MM.1S (cell line): ENCODE measurements at regions not wholly inside any gene's neighbourhood (a gene's known extent, or its start where the extent isn't known, plus 50 kb on each side); places are given as distances from the start of the nearest gene placed in this dataset.
"Not testable (repeated sequence)": the region's sequence is repeated elsewhere in the genome, so short reads cannot be mapped to it uniquely, and the experiment has no call there.

Experiments
- DNase-seq: peaks from one replicate; pipeline ENCODE4 v3.0.0-alpha.2; 2015
- H2AFZ ChIP-seq: fragments of 300-600 bp; sonication (generic); 2 replicates; pipeline ENCODE4 v1.6.0; 2016; ENCODE audit warnings: antibody characterized with exemption, low read length
- H3F3A ChIP-seq: fragments of 300-600 bp; sonication (generic); 2 replicates; pipeline ENCODE4 v1.6.1; 2016; ENCODE audit warnings: mild to moderate bottlenecking, antibody characterized with exemption, low read length, moderate library complexity, mixed read lengths; ENCODE audit not compliant: insufficient read depth
- H3K27ac ChIP-seq: fragments of 300-600 bp; sonication (generic); 2 replicates; pipeline ENCODE4 v1.5.1; 2016; ENCODE audit warnings: mild to moderate bottlenecking, low read length
- H3K27me3 ChIP-seq: fragments of 300-600 bp; sonication (generic); replicated peaks from 2 replicates; pipeline ENCODE4 v1.6.0; 2016; ENCODE audit warnings: low read length; ENCODE audit not compliant: insufficient read depth
- H3K36me3 ChIP-seq: fragments of 300-600 bp; sonication (generic); replicated peaks from 2 replicates; pipeline ENCODE4 v1.6.1; 2016; ENCODE audit warnings: mild to moderate bottlenecking, low read length, mixed read lengths; ENCODE audit not compliant: insufficient read depth
- H3K4me1 ChIP-seq: fragments of 300-600 bp; sonication (generic); 2 replicates; pipeline ENCODE4 v1.6.1; 2016; ENCODE audit warnings: low read length, mixed read lengths
- H3K4me2 ChIP-seq: fragments of 300-600 bp; sonication (generic); 2 replicates; pipeline ENCODE4 v1.6.0; 2016; ENCODE audit warnings: low read depth, low read length
- H3K4me3 ChIP-seq: fragments of 300-600 bp; sonication (generic); 2 replicates; pipeline ENCODE4 v1.5.1; 2016; ENCODE audit warnings: low read length, mixed read lengths
- H3K79me2 ChIP-seq: fragments of 300-600 bp; sonication (generic); 2 replicates; pipeline ENCODE4 v1.6.1; 2016; ENCODE audit warnings: mixed run types, low read length, mixed read lengths
- H3K9ac ChIP-seq: fragments of 300-600 bp; sonication (generic); 2 replicates; pipeline ENCODE4 v1.6.1; 2016; ENCODE audit warnings: low read length, mixed read lengths
- H3K9me2 ChIP-seq: fragments of 300-600 bp; sonication (generic); replicated peaks from 2 replicates; pipeline ENCODE4 v1.6.1; 2016; ENCODE audit warnings: mild to moderate bottlenecking, low read length, mixed read lengths; ENCODE audit not compliant: insufficient read depth
- H3K9me3 ChIP-seq: fragments of 300-600 bp; sonication (generic); replicated peaks from 2 replicates; pipeline ENCODE4 v1.6.1; 2016; ENCODE audit warnings: mild to moderate bottlenecking, low read length, mixed read lengths; ENCODE audit not compliant: insufficient read depth
- H4K20me1 ChIP-seq: fragments of 300-600 bp; sonication (generic); 2 replicates; pipeline ENCODE4 v1.6.1; 2016; ENCODE audit warnings: mild to moderate bottlenecking, low read length, moderate library complexity, mixed read lengths; ENCODE audit not compliant: insufficient read depth
- EZH2 ChIP-seq: fragments of 300-600 bp; sonication (generic); optimal IDR thresholded peaks from 2 replicates; pipeline ENCODE3; 2017; ENCODE audit warnings: low read depth, mild to moderate bottlenecking, antibody characterized with exemption, low read length, mixed read lengths
- EZH2phosphoT487 ChIP-seq: fragments of 300-600 bp; sonication (generic); IDR thresholded peaks from 2 replicates; pipeline ENCODE4 v1.6.1; 2018; ENCODE audit warnings: antibody characterized with exemption, low read length
- TF ChIP-seq, protein P1 (sequence below): fragments of 300-600 bp; sonication (generic); IDR thresholded peaks from 2 replicates; pipeline ENCODE4 v1.5.1; 2016; ENCODE audit warnings: antibody characterized with exemption, low read length, mixed read lengths

DNA sequence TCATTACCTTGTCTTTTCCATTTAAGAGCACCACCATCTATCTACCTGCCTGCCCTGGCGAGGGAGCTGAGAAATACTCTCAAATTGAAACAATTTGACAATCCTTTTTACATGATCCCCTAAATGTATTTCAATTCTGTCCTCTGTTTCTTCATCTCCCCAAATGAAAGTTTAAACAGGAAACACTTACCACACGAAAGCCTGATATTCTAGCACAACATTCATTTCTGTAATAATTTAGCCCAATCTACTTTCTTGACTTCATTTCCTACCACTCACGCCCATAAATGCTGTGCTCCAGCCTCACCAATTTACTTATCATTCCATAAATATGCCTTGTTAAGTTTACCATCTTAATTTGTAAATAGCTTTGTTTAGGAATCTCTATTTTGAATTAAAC is 89.8 kb upstream of the MS4A8 start:
- no peak for TF ChIP-seq EZH2
- TF ChIP-seq, protein P1, sequence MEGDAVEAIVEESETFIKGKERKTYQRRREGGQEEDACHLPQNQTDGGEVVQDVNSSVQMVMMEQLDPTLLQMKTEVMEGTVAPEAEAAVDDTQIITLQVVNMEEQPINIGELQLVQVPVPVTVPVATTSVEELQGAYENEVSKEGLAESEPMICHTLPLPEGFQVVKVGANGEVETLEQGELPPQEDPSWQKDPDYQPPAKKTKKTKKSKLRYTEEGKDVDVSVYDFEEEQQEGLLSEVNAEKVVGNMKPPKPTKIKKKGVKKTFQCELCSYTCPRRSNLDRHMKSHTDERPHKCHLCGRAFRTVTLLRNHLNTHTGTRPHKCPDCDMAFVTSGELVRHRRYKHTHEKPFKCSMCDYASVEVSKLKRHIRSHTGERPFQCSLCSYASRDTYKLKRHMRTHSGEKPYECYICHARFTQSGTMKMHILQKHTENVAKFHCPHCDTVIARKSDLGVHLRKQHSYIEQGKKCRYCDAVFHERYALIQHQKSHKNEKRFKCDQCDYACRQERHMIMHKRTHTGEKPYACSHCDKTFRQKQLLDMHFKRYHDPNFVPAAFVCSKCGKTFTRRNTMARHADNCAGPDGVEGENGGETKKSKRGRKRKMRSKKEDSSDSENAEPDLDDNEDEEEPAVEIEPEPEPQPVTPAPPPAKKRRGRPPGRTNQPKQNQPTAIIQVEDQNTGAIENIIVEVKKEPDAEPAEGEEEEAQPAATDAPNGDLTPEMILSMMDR = no peak
- TF ChIP-seq EZH2phosphoT487 = no peak
- H3K79me2 ChIP-seq = no peaks in the 10 kb centered on the region
- DNase-seq = no peak
- H3K36me3 ChIP-seq = no peaks in the 10 kb centered on the region
- H3K4me1 ChIP-seq = no peaks in the 10 kb centered on the region
- H4K20me1 ChIP-seq = no peaks in the 10 kb centered on the region
- no peak overlapping the region for H3K27ac ChIP-seq
- no peak overlapping the region for H3K9ac ChIP-seq
- no peaks in the 10 kb centered on the region for H3K9me2 ChIP-seq
- H3K27me3 ChIP-seq = no peaks in the 10 kb centered on the region
- H3K4me3 ChIP-seq = no peak overlapping the region
- no peak overlapping the region for H3K4me2 ChIP-seq
- no peak overlapping the region for H2AFZ ChIP-seq
- H3F3A ChIP-seq = no peaks in the 10 kb centered on the region
- no peaks in the 10 kb centered on the region for H3K9me3 ChIP-seq

DNA sequence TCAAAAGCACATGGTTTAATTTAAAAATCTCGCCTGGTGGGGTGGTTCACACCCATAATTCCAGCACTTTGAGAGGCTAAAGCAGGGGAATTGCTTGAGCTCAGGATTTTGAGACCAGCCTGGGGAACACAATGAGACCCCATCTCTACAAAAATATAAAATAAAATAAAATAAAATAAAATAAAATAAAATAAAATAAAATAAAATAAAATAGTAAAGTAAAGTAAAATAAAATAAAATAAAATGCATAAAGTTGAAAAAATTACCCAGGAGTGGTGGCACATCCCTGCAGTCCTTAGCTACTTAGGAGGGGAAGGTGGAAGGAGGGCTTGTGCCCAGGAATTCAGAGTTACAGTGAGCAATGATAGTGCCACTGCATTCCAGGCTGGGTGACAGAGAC is 88.7 kb upstream of the MS4A8 start:
- no peak for DNase-seq

DNA sequence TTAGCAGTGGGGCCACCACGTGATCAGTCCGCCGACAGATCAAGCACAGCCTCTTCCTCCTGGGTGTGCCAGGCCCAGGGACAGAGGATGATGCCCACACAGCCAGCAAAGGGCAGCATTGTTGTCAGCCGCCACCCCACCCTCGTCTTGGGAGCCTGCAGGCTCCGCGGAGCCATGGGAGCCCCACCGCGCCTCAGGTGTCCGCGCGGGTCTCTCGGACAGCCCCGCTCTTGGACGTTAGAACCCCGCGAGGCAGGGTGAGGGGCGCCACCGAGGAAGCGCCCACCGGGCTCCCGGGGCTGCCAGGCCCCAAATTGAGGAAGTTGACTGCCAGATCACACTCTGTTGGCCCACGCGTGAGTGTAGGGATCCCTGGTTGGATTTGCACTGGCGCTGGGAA is 83.9 kb upstream of the MS4A8 start:
- Histone ChIP-seq H2AFZ (no peak overlapping the region), H3K4me3 (no peak overlapping the region), H4K20me1 (no peaks in the 10 kb centered on the region), H3K9me3 (no peaks in the 10 kb centered on the region), H3K27ac (no peak overlapping the region), H3K27me3 (no peaks in the 10 kb centered on the region), H3K36me3 (no peaks in the 10 kb centered on the region), H3K79me2 (no peaks in the 10 kb centered on the region), H3K4me1 (no peaks in the 10 kb centered on the region), H3K9me2 (no peaks in the 10 kb centered on the region), H3K9ac (no peak overlapping the region), H3F3A (no peaks in the 10 kb centered on the region), H3K4me2 (no peak overlapping the region)
- TF ChIP-seq EZH2phosphoT487 (no peak), EZH2 (no peak)
- TF ChIP-seq, protein P1 = no peak
- DNase-seq = no peak

More for the DNA sequence above, 88.7 kb upstream of the MS4A8 start:
- no peaks in the 10 kb centered on the region for H3K79me2 ChIP-seq
- no peaks in the 10 kb centered on the region for H3K9me2 ChIP-seq
- H3K4me2 ChIP-seq = no peak overlapping the region
- H3K4me3 ChIP-seq = no peak overlapping the region
- TF ChIP-seq EZH2 (no peak), EZH2phosphoT487 (no peak)
- TF ChIP-seq, protein P1 = no peak
- H3K9me3 ChIP-seq = no peaks in the 10 kb centered on the region
- no peaks in the 10 kb centered on the region for H3K4me1 ChIP-seq
- H3K27ac ChIP-seq = no peak overlapping the region
- H3K36me3 ChIP-seq = no peaks in the 10 kb centered on the region
- H2AFZ ChIP-seq = no peak overlapping the region
- H3F3A ChIP-seq = no peaks in the 10 kb centered on the region
- no peak overlapping the region for H3K9ac ChIP-seq
- no peaks in the 10 kb centered on the region for H3K27me3 ChIP-seq
- no peaks in the 10 kb centered on the region for H4K20me1 ChIP-seq

DNA sequence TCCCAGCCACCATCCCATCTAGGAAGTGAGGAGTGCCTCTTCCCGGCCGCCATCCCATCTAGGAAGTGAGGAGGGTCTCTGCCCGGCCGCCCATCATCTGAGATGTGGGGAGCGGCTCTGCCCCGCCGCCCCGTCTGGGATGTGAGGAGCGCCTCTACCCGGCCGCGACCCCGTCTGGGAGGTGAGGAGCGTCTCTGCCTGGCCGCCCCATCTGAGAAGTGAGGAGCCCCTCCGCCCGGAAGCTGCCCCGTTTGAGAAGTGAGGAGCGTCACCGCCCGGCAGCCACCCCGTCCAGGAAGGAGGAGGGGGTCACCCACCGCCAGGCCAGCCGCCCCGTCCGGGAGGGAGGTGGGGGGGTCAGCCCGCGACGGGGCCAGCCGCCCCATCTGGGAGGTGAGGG is 77.5 kb upstream of the MS4A8 start:
- not testable (repeated sequence) for H3K4me2 ChIP-seq, H3K9me2 ChIP-seq, H3K4me3 ChIP-seq, H3K27ac ChIP-seq, H4K20me1 ChIP-seq, H3K79me2 ChIP-seq, H2AFZ ChIP-seq, H3K27me3 ChIP-seq, DNase-seq, H3K4me1 ChIP-seq, H3K36me3 ChIP-seq, H3K9ac ChIP-seq, H3F3A ChIP-seq, H3K9me3 ChIP-seq

DNA sequence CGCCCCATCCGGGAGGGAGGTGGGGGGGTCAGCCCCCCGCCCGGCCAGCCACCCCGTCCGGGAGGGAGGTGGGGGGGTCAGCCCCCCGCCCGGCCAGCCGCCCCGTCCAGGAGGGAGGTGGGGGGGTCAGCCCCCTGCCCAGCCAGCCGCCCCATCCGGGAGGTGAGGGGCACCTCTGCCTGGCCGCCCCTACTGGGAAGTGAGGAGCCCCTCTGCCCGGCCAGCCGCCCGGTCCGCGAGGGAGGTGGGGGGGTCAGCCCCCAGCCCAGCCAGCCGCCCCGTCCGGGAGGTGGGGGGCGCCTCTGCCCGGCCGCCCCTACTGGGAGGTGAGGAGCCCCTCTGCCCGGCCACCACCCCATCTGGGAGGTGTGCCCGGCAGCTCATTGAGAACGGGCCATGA is 76.6 kb upstream of the MS4A8 start:
- not testable (repeated sequence) for H3F3A ChIP-seq, H3K4me3 ChIP-seq, H3K36me3 ChIP-seq, H3K27ac ChIP-seq, H3K27me3 ChIP-seq, H3K9ac ChIP-seq, H3K4me1 ChIP-seq, H3K9me3 ChIP-seq, H3K4me2 ChIP-seq, H3K9me2 ChIP-seq, H3K79me2 ChIP-seq, H2AFZ ChIP-seq, DNase-seq, H4K20me1 ChIP-seq
